Lung (tissue), 11 donors: ENCODE measurements at regions not wholly inside any gene's neighbourhood (a gene's known extent, or its start where the extent isn't known, plus 50 kb on each side); places are given as distances from the start of the nearest gene placed in this dataset.

Experiments
- ATAC-seq: fragments of 200-7000 bp; cut with Tn5 transposase; one replicate; pipeline ENCODE4 v1.9.1; 2020; ENCODE audit warnings: moderate number of reproducible peaks; ENCODE audit not compliant: insufficient read depth, low FRiP score
- DNase-seq, 3 donors: peaks; one replicate each; pipeline ENCODE4 v3.0.0-alpha.2; 2013 to 2017
- H3K27ac ChIP-seq, 2 donors: one replicate each; pipeline ENCODE4 v1.5.1; 2013; ENCODE audit warnings: mild to moderate bottlenecking in 2 of 2, moderate library complexity in 2 of 2, control low read depth in 1 of 2, inconsistent platforms in 1 of 2, low read depth in 1 of 2, low read length in 1 of 2
- H3K27me3 ChIP-seq, 3 donors: one replicate each; pipeline ENCODE4 v1.5.1; 2013; ENCODE audit warnings: low read length in 2 of 3; ENCODE audit not compliant: control insufficient read depth in 3 of 3, insufficient read depth in 3 of 3
- H3K36me3 ChIP-seq, 4 donors: one replicate each; pipeline ENCODE4 v1.5.1; 2013; ENCODE audit warnings: low read length in 4 of 4, mild to moderate bottlenecking in 1 of 4, moderate library complexity in 1 of 4; ENCODE audit not compliant: control insufficient read depth in 4 of 4, insufficient read depth in 4 of 4
- H3K4me1 ChIP-seq, 5 donors: one replicate each; pipeline ENCODE4 v1.5.1; 2013; ENCODE audit warnings: low read length in 5 of 5, mild to moderate bottlenecking in 2 of 5, moderate library complexity in 1 of 5; ENCODE audit not compliant: control insufficient read depth in 5 of 5, insufficient read depth in 5 of 5
- H3K4me3 ChIP-seq: one replicate; pipeline ENCODE4 v1.5.1; 2013; ENCODE audit warnings: mild to moderate bottlenecking, control low read depth, moderate library complexity
- H3K9ac ChIP-seq, 2 donors: one replicate each; pipeline ENCODE4 v1.5.1; 2013; ENCODE audit warnings: low read length in 2 of 2, control low read depth in 1 of 2; ENCODE audit not compliant: insufficient read depth in 1 of 2
- H3K9me3 ChIP-seq, 4 donors: one replicate each; pipeline ENCODE4 v1.5.1; 2013; ENCODE audit warnings: low read length in 3 of 4, mild to moderate bottlenecking in 1 of 4, moderate library complexity in 1 of 4; ENCODE audit not compliant: control insufficient read depth in 4 of 4, insufficient read depth in 3 of 4
- CTCF ChIP-seq: IDR thresholded peaks from 2 replicates; pipeline ENCODE4 v1.5.1; 2012; ENCODE audit warnings: mild to moderate bottlenecking; ENCODE audit errors: control extremely low read depth, extremely low read depth
- WGBS, 2 donors: extraction: QIAGEN DNeasy Blood & Tissue Kit; methylation state at CpG; one replicate each; pipeline ENCODE4 v1.1.7; 2013; 5-methylcytosine and 5-hydroxymethylcytosine counted together
- donor health status: control.
- donor health status: control.
- donor health status: Bipolar disorder and iron deficiency.
- donor health status: healthy.
- donor health status: DM: yes; HTN: yes; CAD: no.

- Histone ChIP-seq H3K4me1 (no peaks in the 10 kb centered on the region), H3K9ac (no peak overlapping the region), H3K27me3 (no peaks in the 10 kb centered on the region), H3K27ac (no peak overlapping the region), H3K4me3 (no peak overlapping the region), H3K36me3 (no peaks in the 10 kb centered on the region), H3K9me3 (peaks cover 0 to 2% (median 0%) of the 10 kb centered on the region in 4 donors)
- no peak for TF ChIP-seq CTCF
- DNase-seq (no peak), ATAC-seq (no peak)
- WGBS, 2 donors: 79 to 84% methylated on average over 2 of the region's 2 CpGs
Measured at GRCh38 chr6:49155316-49155715, 307.7 kb downstream of the MMUT start.

GRCh38 chr6:49151957-49152356, 311.1 kb downstream of the MMUT start:
- H3K4me1 ChIP-seq: no peaks in the 10 kb centered on the region
- H3K36me3 ChIP-seq: no peaks in the 10 kb centered on the region
- no peaks in the 10 kb centered on the region for H3K27me3 ChIP-seq
- ATAC-seq: no peak
- H3K4me3 ChIP-seq: no peak overlapping the region
- H3K9ac ChIP-seq: no peak overlapping the region
- no peak overlapping the region for H3K27ac ChIP-seq
- H3K9me3 ChIP-seq: peaks cover 0 to 2% (median 0%) of the 10 kb centered on the region in 4 donors
- WGBS, 2 donors: 75 to 85% methylated on average over 4 of the region's 4 CpGs
- no peak for DNase-seq
- TF ChIP-seq CTCF: no peak

- ATAC-seq (no peak), DNase-seq (no peak)
- Histone ChIP-seq H3K36me3 (no peaks in the 10 kb centered on the region), H3K4me3 (no peak overlapping the region), H3K27ac (no peak overlapping the region), H3K9me3 (peaks cover 0 to 2% (median 0%) of the 10 kb centered on the region in 4 donors), H3K4me1 (no peaks in the 10 kb centered on the region), H3K9ac (no peak overlapping the region), H3K27me3 (no peaks in the 10 kb centered on the region)
- TF ChIP-seq CTCF: no peak
- WGBS, 2 donors: 73 to 82% methylated on average over 3 of the region's 3 CpGs
Measured at GRCh38 chr6:49151461-49151860, 311.6 kb downstream of the MMUT start.

- H3K36me3 ChIP-seq: no peaks in the 10 kb centered on the region
- H3K4me1 ChIP-seq: no peaks in the 10 kb centered on the region
- WGBS, 2 donors: 85 to 89% methylated on average over 13 of the region's 13 CpGs
- ATAC-seq (no peak), DNase-seq (no peak)
- TF ChIP-seq CTCF: no peak
- no peak overlapping the region for H3K27ac ChIP-seq
- no peaks in the 10 kb centered on the region for H3K27me3 ChIP-seq
- no peak overlapping the region for H3K4me3 ChIP-seq
- no peak overlapping the region for H3K9ac ChIP-seq
- peaks cover 0 to 4% (median 1%) of the 10 kb centered on the region in 4 donors for H3K9me3 ChIP-seq
Measured at GRCh38 chr6:49151033-49151432, 312.0 kb downstream of the MMUT start.
